ENCODE measurements at regions not wholly inside any gene's neighbourhood (a gene's known extent, or its start where the extent isn't known, plus 50 kb on each side); places are given as distances from the start of the nearest gene placed in this dataset.

DNA sequence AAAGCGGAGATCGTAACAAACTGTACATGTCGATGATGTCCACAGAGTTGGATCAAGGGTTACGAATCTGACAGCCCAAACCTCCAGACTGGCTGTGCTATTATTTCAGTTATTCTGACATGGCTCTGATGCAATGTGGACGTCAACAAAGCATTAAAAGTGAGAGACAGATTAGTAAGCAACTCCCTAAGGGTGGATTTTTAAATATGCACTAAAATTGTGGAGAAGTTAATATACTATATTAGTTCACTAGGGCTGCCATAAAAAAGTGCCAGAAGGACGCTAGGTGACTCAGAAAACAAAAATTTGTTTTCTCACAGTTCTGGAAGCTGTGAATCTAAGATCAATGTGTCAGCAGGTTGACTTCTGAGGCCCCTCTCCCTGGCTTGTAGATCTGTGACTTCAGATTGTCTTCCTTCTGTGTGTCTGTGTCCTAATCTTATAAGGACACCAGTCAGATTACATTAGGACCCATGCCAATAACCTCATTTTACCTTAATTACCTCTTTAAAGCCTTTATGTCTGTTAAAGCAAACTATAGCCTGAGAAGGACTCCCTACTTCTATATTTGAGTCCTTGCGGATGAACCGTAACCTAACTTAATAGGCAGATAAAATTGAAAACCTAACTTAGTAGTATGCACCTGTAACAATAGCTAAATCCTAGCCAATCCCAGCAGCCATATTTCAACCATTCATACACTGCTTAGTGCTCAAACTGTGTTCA, 66.0 kb upstream of the BACH1 start:
- peak overlapping the region; percentile 78 for H3K27ac ChIP-seq (ENCODE audit: low read depth, low read length)
- H3K79me2 ChIP-seq (ENCODE audit: insufficient read depth, low read length): no peaks in the 10 kb centered on the region
- H4K20me1 ChIP-seq (ENCODE audit: insufficient read depth, low read length): no peaks in the 10 kb centered on the region
- H3K27me3 ChIP-seq (ENCODE audit: insufficient read depth, low read length): no peaks in the 10 kb centered on the region
- H3K4me2 ChIP-seq (ENCODE audit: insufficient read depth, low read length): peak overlapping the region; percentile 20
- H3K4me1 ChIP-seq (ENCODE audit: insufficient read depth, low read length): peaks cover 41% of the 10 kb centered on the region
- no peak for DNase-seq (ENCODE audit: insufficient read length, low spot score, missing footprints)
- H3K9me3 ChIP-seq (ENCODE audit: low read depth, low read length): no peaks in the 10 kb centered on the region
- no peak overlapping the region for H3K4me3 ChIP-seq (ENCODE audit: insufficient read depth, low read length)
- TF ChIP-seq, protein P1, sequence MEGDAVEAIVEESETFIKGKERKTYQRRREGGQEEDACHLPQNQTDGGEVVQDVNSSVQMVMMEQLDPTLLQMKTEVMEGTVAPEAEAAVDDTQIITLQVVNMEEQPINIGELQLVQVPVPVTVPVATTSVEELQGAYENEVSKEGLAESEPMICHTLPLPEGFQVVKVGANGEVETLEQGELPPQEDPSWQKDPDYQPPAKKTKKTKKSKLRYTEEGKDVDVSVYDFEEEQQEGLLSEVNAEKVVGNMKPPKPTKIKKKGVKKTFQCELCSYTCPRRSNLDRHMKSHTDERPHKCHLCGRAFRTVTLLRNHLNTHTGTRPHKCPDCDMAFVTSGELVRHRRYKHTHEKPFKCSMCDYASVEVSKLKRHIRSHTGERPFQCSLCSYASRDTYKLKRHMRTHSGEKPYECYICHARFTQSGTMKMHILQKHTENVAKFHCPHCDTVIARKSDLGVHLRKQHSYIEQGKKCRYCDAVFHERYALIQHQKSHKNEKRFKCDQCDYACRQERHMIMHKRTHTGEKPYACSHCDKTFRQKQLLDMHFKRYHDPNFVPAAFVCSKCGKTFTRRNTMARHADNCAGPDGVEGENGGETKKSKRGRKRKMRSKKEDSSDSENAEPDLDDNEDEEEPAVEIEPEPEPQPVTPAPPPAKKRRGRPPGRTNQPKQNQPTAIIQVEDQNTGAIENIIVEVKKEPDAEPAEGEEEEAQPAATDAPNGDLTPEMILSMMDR (IDR thresholded peaks at IDR 0.05; ENCODE audit: extremely low read depth, low read depth, low read length): no peak
- no peaks in the 10 kb centered on the region for H3K36me3 ChIP-seq (ENCODE audit: insufficient read depth, low read length)
- H2AFZ ChIP-seq (ENCODE audit: low read length): no peak overlapping the region

DNA sequence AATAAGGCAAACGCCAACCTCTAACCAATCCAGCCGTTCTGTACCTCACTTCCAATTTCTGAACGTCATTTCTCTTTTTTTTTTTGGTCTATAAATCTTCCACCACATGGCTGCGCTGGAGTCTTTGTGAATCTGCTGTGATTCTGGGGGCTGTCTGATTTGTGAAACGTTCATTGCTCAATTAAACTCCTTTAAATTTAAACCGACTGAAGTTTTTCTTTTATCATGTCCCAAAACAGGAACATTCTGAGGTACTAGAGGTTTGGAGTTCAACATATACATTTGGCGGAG, 65.5 kb upstream of the BACH1 start:
- Histone ChIP-seq H3K4me1 (ENCODE audit: insufficient read depth, low read length) (peaks cover 46% of the 10 kb centered on the region), H3K27ac (ENCODE audit: low read depth, low read length) (peak overlapping the region; percentile 76), H2AFZ (ENCODE audit: low read length) (no peak overlapping the region), H3K4me2 (ENCODE audit: insufficient read depth, low read length) (no peak overlapping the region), H3K79me2 (ENCODE audit: insufficient read depth, low read length) (no peaks in the 10 kb centered on the region), H3K4me3 (ENCODE audit: insufficient read depth, low read length) (no peak overlapping the region), H3K36me3 (ENCODE audit: insufficient read depth, low read length) (no peaks in the 10 kb centered on the region), H4K20me1 (ENCODE audit: insufficient read depth, low read length) (no peaks in the 10 kb centered on the region), H3K9me3 (ENCODE audit: low read depth, low read length) (no peaks in the 10 kb centered on the region), H3K27me3 (ENCODE audit: insufficient read depth, low read length) (no peaks in the 10 kb centered on the region)
- TF ChIP-seq, protein P1 (IDR thresholded peaks at IDR 0.05; ENCODE audit: extremely low read depth, low read depth, low read length): peak; percentile 20
- no peak for DNase-seq (ENCODE audit: insufficient read length, low spot score, missing footprints)

DNA sequence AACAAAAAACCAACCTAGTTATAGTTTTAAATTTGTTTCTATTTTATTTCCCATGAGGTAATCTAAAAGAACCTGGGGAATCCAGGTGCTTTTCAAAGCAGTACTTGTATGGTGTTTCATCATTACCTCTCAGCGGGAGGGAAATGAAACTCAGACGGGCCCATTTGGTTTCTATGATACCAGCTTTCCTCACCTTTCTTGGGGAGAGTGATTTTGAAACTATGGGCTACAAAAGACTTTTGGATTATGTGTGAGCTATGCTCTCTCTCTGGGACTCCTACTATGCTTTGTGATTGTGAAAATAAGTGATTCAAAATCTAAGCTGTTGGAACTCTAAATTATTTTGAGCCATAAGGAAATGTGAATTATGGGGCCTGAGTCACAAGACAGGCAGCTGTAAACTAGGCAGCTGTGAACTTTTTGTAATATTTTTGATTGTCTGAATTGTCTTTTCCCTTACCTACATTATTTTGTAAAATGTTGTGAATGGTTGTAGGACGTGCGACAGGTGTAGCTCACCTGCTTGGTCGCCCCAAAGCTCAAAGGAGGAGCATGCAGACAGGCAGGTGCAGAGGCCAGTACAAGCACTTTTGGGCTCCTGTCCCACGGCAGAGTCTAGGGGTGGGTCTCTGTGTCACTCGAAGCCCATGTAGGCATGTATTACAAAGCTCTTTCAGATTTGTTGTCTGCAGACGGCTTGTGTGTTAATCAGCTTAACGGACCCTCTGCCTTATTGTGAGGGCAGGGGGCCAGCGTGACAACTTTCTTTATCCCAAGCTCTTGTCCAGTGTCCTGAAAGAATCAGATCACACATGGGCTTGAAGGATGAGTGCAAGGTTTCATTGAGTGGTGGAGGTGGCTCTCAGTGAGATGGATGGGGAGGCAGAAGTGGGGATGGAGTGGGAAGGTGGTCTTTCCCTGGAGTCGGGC, 64.8 kb upstream of the BACH1 start:
- H3K27ac ChIP-seq (ENCODE audit: low read depth, low read length): peak overlapping the region; percentile 76
- no peaks in the 10 kb centered on the region for H3K27me3 ChIP-seq (ENCODE audit: insufficient read depth, low read length)
- H3K4me1 ChIP-seq (ENCODE audit: insufficient read depth, low read length): peaks cover 53% of the 10 kb centered on the region
- H4K20me1 ChIP-seq (ENCODE audit: insufficient read depth, low read length): no peaks in the 10 kb centered on the region
- DNase-seq (ENCODE audit: insufficient read length, low spot score, missing footprints): no peak
- H3K79me2 ChIP-seq (ENCODE audit: insufficient read depth, low read length): no peaks in the 10 kb centered on the region
- no peaks in the 10 kb centered on the region for H3K36me3 ChIP-seq (ENCODE audit: insufficient read depth, low read length)
- H3K4me3 ChIP-seq (ENCODE audit: insufficient read depth, low read length): no peak overlapping the region
- H2AFZ ChIP-seq (ENCODE audit: low read length): no peak overlapping the region
- H3K4me2 ChIP-seq (ENCODE audit: insufficient read depth, low read length): no peak overlapping the region
- TF ChIP-seq, protein P1 (IDR thresholded peaks at IDR 0.05; ENCODE audit: extremely low read depth, low read depth, low read length): no peak
- no peaks in the 10 kb centered on the region for H3K9me3 ChIP-seq (ENCODE audit: low read depth, low read length)

DNA sequence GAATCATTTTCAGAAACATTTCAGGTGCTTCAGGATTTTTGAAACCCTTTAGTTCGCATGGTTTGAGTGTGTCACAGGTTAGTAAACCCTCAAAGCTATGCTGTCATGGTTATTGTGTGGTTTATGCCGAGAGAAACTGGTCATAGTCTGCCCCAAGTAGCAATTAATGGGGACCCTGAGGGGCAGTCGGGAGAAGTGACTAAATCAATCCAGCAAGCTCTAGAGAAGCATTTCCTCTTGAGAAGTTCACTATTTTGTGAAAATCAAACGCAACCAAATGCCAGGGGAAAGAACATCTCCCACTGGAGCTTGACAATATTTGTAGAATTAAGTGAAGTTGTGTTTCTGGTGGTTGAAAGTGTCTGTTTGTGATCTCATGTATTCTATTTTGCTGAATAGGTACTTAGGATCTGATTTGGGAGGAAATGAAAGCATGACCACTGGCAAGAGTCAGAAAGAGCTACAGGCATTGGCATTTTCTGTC, 63.0 kb upstream of the BACH1 start:
- H3K4me1 ChIP-seq (ENCODE audit: insufficient read depth, low read length): peaks cover 55% of the 10 kb centered on the region

More for the DNA sequence above, 63.0 kb upstream of the BACH1 start:
- Histone ChIP-seq H3K9me3 (ENCODE audit: low read depth, low read length) (no peaks in the 10 kb centered on the region), H3K4me3 (ENCODE audit: insufficient read depth, low read length) (no peak overlapping the region), H3K79me2 (ENCODE audit: insufficient read depth, low read length) (no peaks in the 10 kb centered on the region), H2AFZ (ENCODE audit: low read length) (peak overlapping the region; percentile 21), H3K36me3 (ENCODE audit: insufficient read depth, low read length) (no peaks in the 10 kb centered on the region), H3K4me2 (ENCODE audit: insufficient read depth, low read length) (no peak overlapping the region), H3K27me3 (ENCODE audit: insufficient read depth, low read length) (no peaks in the 10 kb centered on the region), H3K27ac (ENCODE audit: low read depth, low read length) (no peak overlapping the region), H4K20me1 (ENCODE audit: insufficient read depth, low read length) (no peaks in the 10 kb centered on the region)
- DNase-seq (ENCODE audit: insufficient read length, low spot score, missing footprints): no peak
- TF ChIP-seq, protein P1 (IDR thresholded peaks at IDR 0.05; ENCODE audit: extremely low read depth, low read depth, low read length): no peak
